Peyer's patch (tissue), 4 donors: ENCODE measurements at regions not wholly inside any gene's neighbourhood (a gene's known extent, or its start where the extent isn't known, plus 50 kb on each side); places are given as distances from the start of the nearest gene placed in this dataset.
A peak's percentile ranks its signal among the peaks of the same experiment; 100 is the strongest.

Source experiments
- DNase-seq, 3 donors: peaks; one replicate each; pipeline ENCODE4 v3.0.0-alpha.2; 2017 to 2019
- H3K27ac ChIP-seq, 4 donors: fragments of 200-600 bp; sonication (generic); one replicate each; pipeline ENCODE4 v1.5.1; 2016 to 2019
- H3K27me3 ChIP-seq, 2 donors: fragments of 200-600 bp; sonication (generic); one replicate each; pipeline ENCODE4 v1.5.1; 2019
- H3K36me3 ChIP-seq, 3 donors: fragments of 200-600 bp; sonication (generic); one replicate each; pipeline ENCODE4 v1.5.1; 2016 to 2019
- H3K4me1 ChIP-seq, 4 donors: fragments of 200-600 bp; sonication (generic); one replicate each; pipeline ENCODE4 v1.5.1; 2016 to 2019
- H3K4me3 ChIP-seq, 4 donors: fragments of 200-600 bp; sonication (generic); 1 replicate in 3 of 4; 2 replicates in 1 of 4; pipeline ENCODE4 v1.5.1; 2016 to 2019; ENCODE audit warnings: mild to moderate bottlenecking in 1 of 4
- H3K9me3 ChIP-seq, 4 donors: fragments of 200-600 bp; sonication (generic); one replicate each; pipeline ENCODE4 v1.5.1; 2016 to 2019; ENCODE audit warnings: mild to moderate bottlenecking in 1 of 4
- CTCF ChIP-seq, 6 experiments: fragments of 450-650 bp in 4 of 6; fragments of 200-600 bp in 2 of 6; sonication (generic) in 1 of 6; IDR thresholded peaks; one replicate each; pipeline ENCODE4 v1.5.1; 2017 to 2019; ENCODE audit warnings: antibody characterized with exemption in 6 of 6, mild to moderate bottlenecking in 3 of 6, moderate library complexity in 1 of 6
- POLR2A ChIP-seq, 2 donors: fragments of 450-650 bp; IDR thresholded peaks; one replicate each; pipeline ENCODE4 v1.5.1; 2017; ENCODE audit warnings: antibody characterized with exemption in 2 of 2, mild to moderate bottlenecking in 2 of 2, moderate library complexity in 2 of 2

GRCh38 chr16:86085161-86085611 is 186.2 kb downstream of the IRF8 start:
- H3K27me3 ChIP-seq = no peaks in the 10 kb centered on the region
- no peaks in the 10 kb centered on the region for H3K4me1 ChIP-seq
- H3K9me3 ChIP-seq = no peaks in the 10 kb centered on the region
- TF ChIP-seq CTCF (IDR thresholded peaks at IDR 0.05) (no peak), POLR2A (IDR thresholded peaks at IDR 0.05) (no peak)
- H3K4me3 ChIP-seq = no peak overlapping the region
- DNase-seq = peak in 2 of 3 donors; percentile 17 to 34
- no peak overlapping the region for H3K27ac ChIP-seq
- no peaks in the 10 kb centered on the region for H3K36me3 ChIP-seq

- no peaks in the 10 kb centered on the region for H3K27me3 ChIP-seq
- H3K9me3 ChIP-seq = no peaks in the 10 kb centered on the region
- no peaks in the 10 kb centered on the region for H3K36me3 ChIP-seq
- no peak for TF ChIP-seq POLR2A (IDR thresholded peaks at IDR 0.05)
- TF ChIP-seq CTCF (IDR thresholded peaks at IDR 0.05) = no peak
- H3K4me1 ChIP-seq = no peaks in the 10 kb centered on the region
- no peak overlapping the region for H3K4me3 ChIP-seq
- DNase-seq = peak in 1 of 3 donors; percentile 31
- H3K27ac ChIP-seq = no peak overlapping the region
Measured at GRCh38 chr16:86085795-86086194, 186.8 kb downstream of the IRF8 start.

GRCh38 chr16:86086471-86086870 is 187.5 kb downstream of the IRF8 start:
- Histone ChIP-seq H3K4me3 (no peak overlapping the region), H3K9me3 (no peaks in the 10 kb centered on the region), H3K27me3 (no peaks in the 10 kb centered on the region), H3K4me1 (no peaks in the 10 kb centered on the region), H3K27ac (no peak overlapping the region), H3K36me3 (no peaks in the 10 kb centered on the region)
- DNase-seq = peak in 2 of 3 donors; percentile 7 to 23
- no peak for TF ChIP-seq POLR2A (IDR thresholded peaks at IDR 0.05)
- no peak for TF ChIP-seq CTCF (IDR thresholded peaks at IDR 0.05)

GRCh38 chr16:86087011-86087895 is 188.3 kb downstream of the IRF8 start:
- H3K9me3 ChIP-seq = no peaks in the 10 kb centered on the region
- no peak for TF ChIP-seq POLR2A (IDR thresholded peaks at IDR 0.05)
- TF ChIP-seq CTCF (IDR thresholded peaks at IDR 0.05) = no peak
- DNase-seq = peak in 2 of 3 donors; percentile 33 to 42
- no peaks in the 10 kb centered on the region for H3K36me3 ChIP-seq
- H3K4me3 ChIP-seq = no peak overlapping the region
- no peak overlapping the region for H3K27ac ChIP-seq
- H3K27me3 ChIP-seq = no peaks in the 10 kb centered on the region
- no peaks in the 10 kb centered on the region for H3K4me1 ChIP-seq

- TF ChIP-seq POLR2A (IDR thresholded peaks at IDR 0.05) (no peak), CTCF (IDR thresholded peaks at IDR 0.05) (no peak)
- Histone ChIP-seq H3K4me3 (no peak overlapping the region), H3K36me3 (no peaks in the 10 kb centered on the region), H3K27ac (no peak overlapping the region), H3K4me1 (no peaks in the 10 kb centered on the region), H3K9me3 (no peaks in the 10 kb centered on the region), H3K27me3 (no peaks in the 10 kb centered on the region)
- DNase-seq = peak in 2 of 3 donors; percentile 21
Measured at GRCh38 chr16:86087896-86088230, 188.9 kb downstream of the IRF8 start.
